Astrocyte (in vitro differentiated cells and primary cell): ENCODE measurements at regions not wholly inside any gene's neighbourhood (a gene's known extent, or its start where the extent isn't known, plus 50 kb on each side); places are given as distances from the start of the nearest gene placed in this dataset.

ENCODE experiments used
- DNase-seq: peaks from one replicate; pipeline ENCODE4 v3.0.0-alpha.2; 2010; ENCODE audit warnings: low read depth
- FAIRE-seq: peaks from 2 replicates; lab custom pipeline; 2011; peaks lifted over from hg19 to GRCh38; lab: Jason Lieb, UNC
- H2AFZ ChIP-seq: 2 replicates; pipeline ENCODE4 v1.6.0; 2012; ENCODE audit warnings: low read depth, low read length, inconsistent platforms
- H3K27ac ChIP-seq: 2 replicates; pipeline ENCODE4 v1.5.1; 2011; ENCODE audit warnings: low read depth, low read length, inconsistent platforms
- H3K27me3 ChIP-seq: 2 replicates; pipeline ENCODE4 v1.6.0; 2011; ENCODE audit warnings: low read length, inconsistent platforms; ENCODE audit not compliant: insufficient read depth
- H3K36me3 ChIP-seq: 2 replicates; pipeline ENCODE4 v1.5.1; 2011; ENCODE audit warnings: low read length, inconsistent platforms; ENCODE audit not compliant: insufficient read depth
- H3K4me1 ChIP-seq: 2 replicates; pipeline ENCODE4 v1.5.1; 2011; ENCODE audit warnings: low read length, inconsistent platforms; ENCODE audit not compliant: insufficient read depth
- H3K4me2 ChIP-seq: 2 replicates; pipeline ENCODE4 v1.6.0; 2012; ENCODE audit warnings: low read length, inconsistent platforms
- H3K4me3 ChIP-seq: 2 replicates; pipeline ENCODE4 v1.5.1; 2011; ENCODE audit warnings: low read depth, mild to moderate bottlenecking, low read length, inconsistent platforms; ENCODE audit not compliant: insufficient read depth
- H3K79me2 ChIP-seq: 2 replicates; pipeline ENCODE4 v1.6.0; 2012; ENCODE audit warnings: mild to moderate bottlenecking, low read length, inconsistent platforms; ENCODE audit not compliant: insufficient read depth
- H3K9ac ChIP-seq: 2 replicates; pipeline ENCODE4 v1.6.0; 2012; ENCODE audit warnings: mild to moderate bottlenecking, low read length, inconsistent platforms
- H3K9me3 ChIP-seq: 2 replicates; pipeline ENCODE4 v1.5.1; 2012; ENCODE audit warnings: low read depth, mild to moderate bottlenecking, low read length, inconsistent platforms; ENCODE audit not compliant: insufficient read depth
- H4K20me1 ChIP-seq: 2 replicates; pipeline ENCODE4 v1.6.0; 2012; ENCODE audit warnings: low read length, inconsistent platforms; ENCODE audit not compliant: insufficient read depth
- H3K27ac Mint-ChIP-seq: one replicate; pipeline ENCODE4 v1.8.0; 2021; ENCODE audit warnings: mild to moderate bottlenecking, mixed read lengths; ENCODE audit not compliant: unreplicated experiment
- H3K27me3 Mint-ChIP-seq: one replicate; pipeline ENCODE4 v1.8.0; 2021; ENCODE audit warnings: low read depth, mixed read lengths; ENCODE audit not compliant: unreplicated experiment
- H3K36me3 Mint-ChIP-seq: one replicate; pipeline ENCODE4 v1.8.0; 2021; ENCODE audit warnings: low read depth, mixed read lengths; ENCODE audit not compliant: unreplicated experiment
- H3K4me1 Mint-ChIP-seq: one replicate; pipeline ENCODE4 v1.8.0; 2021; ENCODE audit warnings: low read depth, mixed read lengths; ENCODE audit not compliant: unreplicated experiment
- H3K4me3 Mint-ChIP-seq: one replicate; pipeline ENCODE4 v1.8.0; 2021; ENCODE audit warnings: mild to moderate bottlenecking, moderate library complexity, mixed read lengths; ENCODE audit not compliant: unreplicated experiment
- H3K9me3 Mint-ChIP-seq: one replicate; pipeline ENCODE4 v1.8.0; 2021; ENCODE audit warnings: mild to moderate bottlenecking, mixed read lengths; ENCODE audit not compliant: unreplicated experiment
- EZH2 ChIP-seq: IDR thresholded peaks from 2 replicates; pipeline ENCODE4 v1.6.1; 2012; ENCODE audit warnings: mild to moderate bottlenecking, low read length, inconsistent platforms; ENCODE audit not compliant: insufficient read depth
- TF ChIP-seq, protein P1 (sequence below): IDR thresholded peaks from 2 replicates; pipeline ENCODE4 v1.5.1; 2011; ENCODE audit warnings: low read depth, mild to moderate bottlenecking, inconsistent platforms, low read length, moderate library complexity; ENCODE audit not compliant: insufficient read depth

DNA sequence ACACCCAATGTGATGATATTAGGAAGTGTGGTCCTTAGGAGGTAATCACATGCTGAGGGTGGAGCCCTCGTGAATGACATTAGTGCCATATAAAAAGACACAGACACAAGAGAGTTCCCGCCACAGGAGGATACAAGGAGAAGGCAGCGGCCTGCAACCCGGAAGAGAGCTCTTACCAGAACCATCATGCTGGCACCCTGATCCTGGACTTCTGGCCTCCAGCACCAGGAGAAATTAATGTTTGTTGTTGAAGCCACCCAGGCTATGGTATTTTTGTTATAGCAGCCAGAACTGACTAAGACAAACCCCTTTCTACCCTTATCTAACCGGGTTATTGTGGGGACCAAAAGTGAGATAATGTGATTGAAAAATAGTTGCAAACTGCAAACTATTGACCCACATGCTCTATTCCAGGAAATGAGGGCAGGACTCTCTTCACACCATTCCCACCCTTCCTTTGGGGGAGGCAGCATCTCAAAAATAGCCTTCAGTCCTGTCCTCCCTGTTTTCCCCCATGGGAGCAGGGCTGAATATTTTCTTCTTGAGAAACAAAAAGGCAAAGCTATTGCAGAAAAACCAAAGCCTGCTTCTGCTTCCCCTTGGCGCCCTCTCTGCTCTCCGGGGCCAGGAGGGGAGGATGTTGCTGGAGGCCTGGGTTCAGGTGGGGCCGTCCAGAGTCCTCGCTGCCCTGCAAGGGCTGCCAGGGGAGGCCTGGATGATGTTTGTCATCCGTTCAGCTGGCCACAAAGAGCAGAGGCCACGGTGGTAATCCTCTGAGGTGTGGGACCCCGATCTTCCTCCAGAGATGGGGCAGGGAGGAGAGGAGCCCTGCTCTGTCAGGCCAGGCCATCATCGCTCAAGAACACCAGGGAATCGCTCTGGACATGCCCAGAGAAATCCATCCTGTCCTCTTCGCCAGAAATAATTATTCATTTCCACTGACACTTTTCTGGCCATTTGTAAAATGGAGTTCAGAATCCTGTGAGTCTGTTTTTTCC lies 73.8 kb upstream of the HAAO start:
- no peaks in the 10 kb centered on the region for H3K9me3 ChIP-seq
- no peak overlapping the region for H3K4me2 ChIP-seq
- H3K27me3 ChIP-seq = no peaks in the 10 kb centered on the region
- H3K4me3 ChIP-seq = no peak overlapping the region
- DNase-seq = no peak
- FAIRE-seq = no peak
- no peak overlapping the region for H3K9ac ChIP-seq
- no peaks in the 10 kb centered on the region for H3K4me1 ChIP-seq
- no peak overlapping the region for H3K27ac ChIP-seq
- Mint-ChIP-seq H3K9me3 (peaks cover 12% of the 10 kb centered on the region), H3K4me3 (no peak overlapping the region), H3K27ac (no peak overlapping the region), H3K4me1 (no peaks in the 10 kb centered on the region), H3K27me3 (peaks cover 10% of the 10 kb centered on the region), H3K36me3 (peaks cover 4% of the 10 kb centered on the region)
- H3K79me2 ChIP-seq = no peaks in the 10 kb centered on the region
- H4K20me1 ChIP-seq = no peaks in the 10 kb centered on the region
- no peak for TF ChIP-seq EZH2
- TF ChIP-seq, protein P1, sequence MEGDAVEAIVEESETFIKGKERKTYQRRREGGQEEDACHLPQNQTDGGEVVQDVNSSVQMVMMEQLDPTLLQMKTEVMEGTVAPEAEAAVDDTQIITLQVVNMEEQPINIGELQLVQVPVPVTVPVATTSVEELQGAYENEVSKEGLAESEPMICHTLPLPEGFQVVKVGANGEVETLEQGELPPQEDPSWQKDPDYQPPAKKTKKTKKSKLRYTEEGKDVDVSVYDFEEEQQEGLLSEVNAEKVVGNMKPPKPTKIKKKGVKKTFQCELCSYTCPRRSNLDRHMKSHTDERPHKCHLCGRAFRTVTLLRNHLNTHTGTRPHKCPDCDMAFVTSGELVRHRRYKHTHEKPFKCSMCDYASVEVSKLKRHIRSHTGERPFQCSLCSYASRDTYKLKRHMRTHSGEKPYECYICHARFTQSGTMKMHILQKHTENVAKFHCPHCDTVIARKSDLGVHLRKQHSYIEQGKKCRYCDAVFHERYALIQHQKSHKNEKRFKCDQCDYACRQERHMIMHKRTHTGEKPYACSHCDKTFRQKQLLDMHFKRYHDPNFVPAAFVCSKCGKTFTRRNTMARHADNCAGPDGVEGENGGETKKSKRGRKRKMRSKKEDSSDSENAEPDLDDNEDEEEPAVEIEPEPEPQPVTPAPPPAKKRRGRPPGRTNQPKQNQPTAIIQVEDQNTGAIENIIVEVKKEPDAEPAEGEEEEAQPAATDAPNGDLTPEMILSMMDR = no peak
- no peaks in the 10 kb centered on the region for H3K36me3 ChIP-seq
- no peak overlapping the region for H2AFZ ChIP-seq

DNA sequence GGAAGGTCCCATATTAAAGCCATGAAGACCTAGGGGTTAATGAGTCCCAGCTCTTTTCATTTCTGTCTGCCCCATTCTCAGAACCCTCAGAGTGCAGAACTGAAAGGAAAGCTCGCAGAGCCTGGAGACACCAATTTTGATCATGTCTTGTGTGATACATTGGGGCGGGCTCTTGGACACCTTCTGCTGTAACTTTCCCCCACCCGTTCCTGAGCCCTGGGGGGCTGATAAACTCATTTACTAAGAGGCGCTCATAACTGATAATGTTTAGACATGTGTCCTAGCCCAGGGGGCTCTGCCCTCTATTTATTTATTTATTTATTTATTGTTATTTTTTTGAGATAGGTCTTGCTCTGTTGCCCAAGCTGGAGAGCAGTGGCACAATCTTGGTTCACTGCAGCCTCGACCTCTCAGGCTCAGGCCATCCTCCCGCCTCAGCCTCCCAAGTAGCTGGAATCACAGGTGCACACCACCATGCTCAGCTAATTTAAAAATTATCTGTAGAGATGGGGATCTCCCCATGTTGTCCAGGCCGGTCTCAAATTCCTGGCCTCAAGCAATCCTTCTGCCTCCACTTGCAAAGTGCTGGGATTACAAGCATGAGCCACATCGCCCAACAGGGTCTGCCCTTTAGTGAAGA lies 72.4 kb upstream of the HAAO start:
- Histone ChIP-seq H3K36me3 (no peaks in the 10 kb centered on the region), H3K4me1 (peaks cover 6% of the 10 kb centered on the region), H3K27me3 (no peaks in the 10 kb centered on the region), H4K20me1 (no peaks in the 10 kb centered on the region), H3K27ac (no peak overlapping the region), H2AFZ (no peak overlapping the region), H3K9me3 (no peaks in the 10 kb centered on the region), H3K79me2 (no peaks in the 10 kb centered on the region), H3K9ac (no peak overlapping the region), H3K4me2 (no peak overlapping the region), H3K4me3 (no peak overlapping the region)
- FAIRE-seq = no peak
- TF ChIP-seq EZH2 = no peak
- TF ChIP-seq, protein P1 = no peak
- Mint-ChIP-seq H3K36me3 (peaks cover 4% of the 10 kb centered on the region), H3K27me3 (peaks cover 10% of the 10 kb centered on the region), H3K27ac (no peak overlapping the region), H3K4me3 (no peak overlapping the region), H3K9me3 (peaks cover 12% of the 10 kb centered on the region), H3K4me1 (peaks cover 4% of the 10 kb centered on the region)
- no peak for DNase-seq
